IMR-90 (cell line): ENCODE measurements at regions not wholly inside any gene's neighbourhood (a gene's known extent, or its start where the extent isn't known, plus 50 kb on each side); places are given as distances from the start of the nearest gene placed in this dataset.
A peak's percentile ranks its signal among the peaks of the same experiment; 100 is the strongest.

Source experiments
- ATAC-seq: fragments of 200-7000 bp; cut with Tn5 transposase; 2 replicates; pipeline ENCODE4 v1.9.1; 2020; ENCODE audit warnings: low read depth, mild to moderate bottlenecking, moderate library complexity
- BruUV-seq: library from RNA; stranded (reverse); fragments of 400-500 nt; replicated peaks from 2 replicates; lab custom pipeline; 2021; lab: Mats Ljungman, UMichigan
- CTCF ChIA-PET: fragments of 300-600 bp; formaldehyde crosslinking; extraction: SDS; loops from one replicate; lab custom pipeline; 2021; ENCODE audit warnings: antibody characterized with exemption; lab: Yijun Ruan, JAX
- POLR2A ChIA-PET: fragments of 300-600 bp; sonication (Branson Sonifier 250); formaldehyde crosslinking; loops from one replicate; lab custom pipeline; 2022; ENCODE audit warnings: antibody characterized with exemption; ENCODE audit not compliant: unreplicated experiment; lab: Charles Lee
- DNase-seq: peaks from one replicate; pipeline ENCODE4 v3.0.0; 2013
- H2AFZ ChIP-seq: replicated peaks from 2 replicates; pipeline ENCODE3; 2013; ENCODE audit warnings: low read length, mild to moderate bottlenecking; ENCODE audit not compliant: poor library complexity
- H2AK5ac ChIP-seq: 2 replicates; pipeline ENCODE4 v1.6.1; 2013; ENCODE audit warnings: low read depth, low read length, inconsistent platforms
- H2AK9ac ChIP-seq: replicated peaks from 2 replicates; pipeline ENCODE3; 2013; ENCODE audit warnings: mild to moderate bottlenecking, low read depth, low read length, moderate library complexity; ENCODE audit not compliant: poor library complexity
- H2BK120ac ChIP-seq: 2 replicates; pipeline ENCODE4 v1.6.1; 2013; ENCODE audit warnings: low read depth, low read length, inconsistent platforms
- H2BK15ac ChIP-seq: 3 replicates; pipeline ENCODE4 v1.6.1; 2013; ENCODE audit warnings: low read depth, low read length, inconsistent platforms
- H2BK20ac ChIP-seq: 2 replicates; pipeline ENCODE4 v1.6.1; 2013; ENCODE audit warnings: low read depth, mild to moderate bottlenecking, inconsistent platforms, low read length, moderate library complexity
- H2BK5ac ChIP-seq: 2 replicates; pipeline ENCODE4 v1.6.1; 2013; ENCODE audit warnings: mild to moderate bottlenecking, low read depth, low read length, inconsistent platforms; ENCODE audit not compliant: poor library complexity, severe bottlenecking
- H3K14ac ChIP-seq: replicated peaks from 2 replicates; pipeline ENCODE4 v1.6.1; 2013; ENCODE audit warnings: low read depth, low read length, inconsistent platforms
- H3K18ac ChIP-seq: 2 replicates; pipeline ENCODE4 v1.6.1; 2013; ENCODE audit warnings: low read depth, low read length, control low read depth
- H3K23ac ChIP-seq: 2 replicates; pipeline ENCODE4 v1.6.1; 2013; ENCODE audit warnings: low read depth, low read length, inconsistent platforms
- H3K27ac ChIP-seq: 2 replicates; pipeline ENCODE4 v1.5.1; 2013; ENCODE audit warnings: mild to moderate bottlenecking, control low read depth, low read length; ENCODE audit not compliant: insufficient read depth
- H3K27me3 ChIP-seq: 2 replicates; pipeline ENCODE4 v1.6.1; 2013; ENCODE audit warnings: low read length; ENCODE audit not compliant: control insufficient read depth, insufficient read depth
- H3K36me3 ChIP-seq: 2 replicates; pipeline ENCODE4 v1.6.1; 2013; ENCODE audit warnings: low read length, mixed read lengths; ENCODE audit not compliant: control insufficient read depth, insufficient read depth
- H3K4ac ChIP-seq: 2 replicates; pipeline ENCODE4 v1.6.1; 2013; ENCODE audit warnings: low read depth, low read length, inconsistent platforms
- H3K4me1 ChIP-seq: 2 replicates; pipeline ENCODE4 v1.6.1; 2013; ENCODE audit warnings: low read length, mixed read lengths; ENCODE audit not compliant: control insufficient read depth, insufficient read depth
- H3K4me2 ChIP-seq: 2 replicates; pipeline ENCODE4 v1.6.1; 2013; ENCODE audit warnings: low read depth, mild to moderate bottlenecking, control low read depth, low read length, moderate library complexity
- H3K4me3 ChIP-seq: 2 replicates; pipeline ENCODE4 v1.5.1; 2013; ENCODE audit warnings: low read depth, mild to moderate bottlenecking, control low read depth, low read length, moderate library complexity; ENCODE audit not compliant: insufficient read depth
- H3K56ac ChIP-seq: 2 replicates; pipeline ENCODE4 v1.6.1; 2013; ENCODE audit warnings: low read length, inconsistent platforms; ENCODE audit not compliant: insufficient read depth; ENCODE audit errors: extremely low read depth
- H3K79me1 ChIP-seq, 2 experiments: 2 replicates each; pipeline ENCODE4 v1.6.1; 2013; ENCODE audit warnings: low read length in 2 of 2, inconsistent platforms in 1 of 2, low read depth in 1 of 2
- H3K9ac ChIP-seq: 2 replicates; pipeline ENCODE4 v1.6.1; 2013; ENCODE audit warnings: low read depth, low read length, control low read depth
- H3K9me1 ChIP-seq: 2 replicates; pipeline ENCODE4 v1.6.1; 2013; ENCODE audit warnings: low read length, inconsistent platforms; ENCODE audit not compliant: insufficient read depth
- H3K9me3 ChIP-seq: 2 replicates; pipeline ENCODE4 v1.6.1; 2013; ENCODE audit warnings: low read length; ENCODE audit not compliant: control insufficient read depth, insufficient read depth
- H4K20me1 ChIP-seq: 2 replicates; pipeline ENCODE4 v1.6.1; 2013; ENCODE audit warnings: low read length, inconsistent platforms; ENCODE audit not compliant: insufficient read depth
- H4K5ac ChIP-seq: 2 replicates; pipeline ENCODE4 v1.6.1; 2013; ENCODE audit warnings: mild to moderate bottlenecking, low read depth, low read length, control low read depth
- H4K8ac ChIP-seq, 2 experiments: 2 replicates each; pipeline ENCODE4 v1.6.1; 2013; ENCODE audit warnings: low read depth in 2 of 2, low read length in 2 of 2, control low read depth in 1 of 2, inconsistent platforms in 1 of 2
- H4K91ac ChIP-seq: 2 replicates; pipeline ENCODE4 v1.6.1; 2013; ENCODE audit warnings: low read depth, low read length, inconsistent platforms; ENCODE audit not compliant: insufficient read depth
- BHLHE40 ChIP-seq: fragments of 150-350 bp; IDR thresholded peaks from 2 replicates; pipeline ENCODE4 v1.6.1; 2016; ENCODE audit warnings: mild to moderate bottlenecking, low read depth, low read length
- CEBPB ChIP-seq: IDR thresholded peaks from 2 replicates; pipeline ENCODE4 v1.6.1; 2012; ENCODE audit warnings: low read depth, low read length, improper control_type of control experiment
- CHD1 ChIP-seq: IDR thresholded peaks from 2 replicates; pipeline ENCODE4 v1.6.1; 2012; ENCODE audit warnings: low read depth, low read length, improper control_type of control experiment
- FOS ChIP-seq: fragments of 150-350 bp; IDR thresholded peaks from 2 replicates; pipeline ENCODE4 v1.6.1; 2016; ENCODE audit warnings: low read depth, low read length
- MAFK ChIP-seq: IDR thresholded peaks from 2 replicates; pipeline ENCODE4 v1.6.1; 2012; ENCODE audit warnings: low read depth, low read length, improper control_type of control experiment
- MAZ ChIP-seq: IDR thresholded peaks from 2 replicates; pipeline ENCODE4 v1.6.1; 2012; ENCODE audit warnings: low read depth, mild to moderate bottlenecking, low read length, improper control_type of control experiment, moderate library complexity, borderline replicate concordance
- MXI1 ChIP-seq: IDR thresholded peaks from 2 replicates; pipeline ENCODE4 v1.6.1; 2012; ENCODE audit warnings: low read depth, mild to moderate bottlenecking, low read length, moderate library complexity, borderline replicate concordance
- NFE2L2 ChIP-seq: fragments of 150-350 bp; IDR thresholded peaks from 2 replicates; pipeline ENCODE4 v1.6.1; 2016; ENCODE audit warnings: low read depth, mild to moderate bottlenecking, low read length
- POLR2A ChIP-seq: IDR thresholded peaks from 2 replicates; pipeline ENCODE4 v1.6.1; 2012; ENCODE audit warnings: mild to moderate bottlenecking, low read depth, low read length
- RAD21 ChIP-seq: IDR thresholded peaks from 2 replicates; pipeline ENCODE4 v1.6.1; 2012; ENCODE audit warnings: low read length, improper control_type of control experiment
- RCOR1 ChIP-seq: IDR thresholded peaks from 2 replicates; pipeline ENCODE4 v1.6.1; 2012; ENCODE audit warnings: mild to moderate bottlenecking, low read length, improper control_type of control experiment; ENCODE audit not compliant: insufficient replicate concordance
- RFX5 ChIP-seq: IDR thresholded peaks from 2 replicates; pipeline ENCODE4 v1.8.0; 2012; ENCODE audit warnings: low read depth, mild to moderate bottlenecking, low read length, moderate library complexity
- SMC3 ChIP-seq: fragments of 150-350 bp; IDR thresholded peaks from 2 replicates; pipeline ENCODE4 v1.6.1; 2016; ENCODE audit warnings: low read depth, mild to moderate bottlenecking, antibody characterized with exemption, low read length, moderate library complexity
- WGBS, 2 experiments: methylation state at CpG; one replicate each; pipeline versions ENCODE4 v1.1.5 to v1.1.7; 2013; ENCODE audit warnings: missing lambda C conversion rate in 2 of 2; ENCODE audit not compliant: insufficient read length in 1 of 2; ENCODE audit errors: extremely low coverage in 2 of 2; 5-methylcytosine and 5-hydroxymethylcytosine counted together
- dilution Hi-C: fragments of 300-500 bp; cut with HindIII; formaldehyde crosslinking; loops from one replicate; pipeline ENCODE4 v1.14.3; 2018; ENCODE audit warnings: low sequenced_read_pairs; ENCODE audit not compliant: unreplicated experiment
- in situ Hi-C: fragments of 300-500 bp; cut with MboI; formaldehyde crosslinking; loops from 3 replicates; pipeline ENCODE4 v1.14.3; 2019; ENCODE audit warnings: low sequenced_read_pairs, inconsistent platforms, mixed read lengths
- intact Hi-C: fragments of 100-400 bp; cut with micrococcal nuclease; formaldehyde crosslinking; loops from 2 replicates; pipeline ENCODE4 v1.10.0; 2022
- TF ChIP-seq, protein P1 (sequence below): conservative IDR thresholded peaks from 2 replicates; pipeline ENCODE4 v1.5.1; 2012; ENCODE audit warnings: mild to moderate bottlenecking, low read depth, low read length, improper control_type of control experiment
- TF ChIP-seq, protein P2 (sequence below): fragments of 150-350 bp; IDR thresholded peaks from 2 replicates; pipeline ENCODE4 v1.6.1; 2016; ENCODE audit warnings: low read depth, mild to moderate bottlenecking, low read length, moderate library complexity, borderline replicate concordance
- TF ChIP-seq, protein P3 (sequence below): fragments of 150-350 bp; IDR thresholded peaks from 2 replicates; pipeline ENCODE4 v1.6.1; 2017; ENCODE audit warnings: mild to moderate bottlenecking, antibody characterized with exemption, low read length, low read depth

GRCh38 chr10:125262920-125263319 lies 102.6 kb upstream of the CTBP2 start:
- Histone ChIP-seq H3K4ac (no peak overlapping the region), H2BK15ac (no peak overlapping the region), H2AK5ac (no peak overlapping the region), H2AK9ac (no peak overlapping the region), H4K5ac (no peak overlapping the region), H3K14ac (no peak overlapping the region), H3K79me1 (no peaks in the 10 kb centered on the region), H3K23ac (no peak overlapping the region), H3K4me3 (no peak overlapping the region), H3K27ac (no peak overlapping the region), H4K8ac (no peak overlapping the region), H3K9me3 (no peaks in the 10 kb centered on the region), H3K36me3 (no peaks in the 10 kb centered on the region), H2BK5ac (no peak overlapping the region), H2AFZ (no peak overlapping the region), H3K18ac (no peak overlapping the region), H3K4me1 (no peaks in the 10 kb centered on the region; the same call in 1 of the 2 replicates), H3K9me1 (no peaks in the 10 kb centered on the region), H4K20me1 (no peaks in the 10 kb centered on the region), H3K9ac (no peak overlapping the region), H2BK120ac (no peak overlapping the region), H3K4me2 (no peak overlapping the region), H4K91ac (0 out of 2 replicates have a peak overlapping the region, but pooled peaks have one; percentile 24), H2BK20ac (no peak overlapping the region), H3K27me3 (peaks cover 2% of the 10 kb centered on the region; the same call in 1 of the 2 replicates), H3K56ac (no peak overlapping the region)
- 57% methylated on average over 3 of the region's 6 CpGs; no CpG with 5 or more reads in 1 of the 2 experiments for WGBS, 2 experiments
- intact Hi-C loops, result no loop called here
- dilution Hi-C loops, result no loop called here
- POLR2A ChIA-PET, result no interaction called here
- TF ChIP-seq CHD1 (no peak), MAFK (no peak), MAZ (no peak), POLR2A (no peak), FOS (no peak), MXI1 (no peak), RAD21 (no peak), CEBPB (no peak), RFX5 (no peak), SMC3 (no peak), RCOR1 (no peak), BHLHE40 (no peak), NFE2L2 (no peak)
- TF ChIP-seq, protein P1, sequence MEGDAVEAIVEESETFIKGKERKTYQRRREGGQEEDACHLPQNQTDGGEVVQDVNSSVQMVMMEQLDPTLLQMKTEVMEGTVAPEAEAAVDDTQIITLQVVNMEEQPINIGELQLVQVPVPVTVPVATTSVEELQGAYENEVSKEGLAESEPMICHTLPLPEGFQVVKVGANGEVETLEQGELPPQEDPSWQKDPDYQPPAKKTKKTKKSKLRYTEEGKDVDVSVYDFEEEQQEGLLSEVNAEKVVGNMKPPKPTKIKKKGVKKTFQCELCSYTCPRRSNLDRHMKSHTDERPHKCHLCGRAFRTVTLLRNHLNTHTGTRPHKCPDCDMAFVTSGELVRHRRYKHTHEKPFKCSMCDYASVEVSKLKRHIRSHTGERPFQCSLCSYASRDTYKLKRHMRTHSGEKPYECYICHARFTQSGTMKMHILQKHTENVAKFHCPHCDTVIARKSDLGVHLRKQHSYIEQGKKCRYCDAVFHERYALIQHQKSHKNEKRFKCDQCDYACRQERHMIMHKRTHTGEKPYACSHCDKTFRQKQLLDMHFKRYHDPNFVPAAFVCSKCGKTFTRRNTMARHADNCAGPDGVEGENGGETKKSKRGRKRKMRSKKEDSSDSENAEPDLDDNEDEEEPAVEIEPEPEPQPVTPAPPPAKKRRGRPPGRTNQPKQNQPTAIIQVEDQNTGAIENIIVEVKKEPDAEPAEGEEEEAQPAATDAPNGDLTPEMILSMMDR, result no peak
- TF ChIP-seq, protein P2, sequence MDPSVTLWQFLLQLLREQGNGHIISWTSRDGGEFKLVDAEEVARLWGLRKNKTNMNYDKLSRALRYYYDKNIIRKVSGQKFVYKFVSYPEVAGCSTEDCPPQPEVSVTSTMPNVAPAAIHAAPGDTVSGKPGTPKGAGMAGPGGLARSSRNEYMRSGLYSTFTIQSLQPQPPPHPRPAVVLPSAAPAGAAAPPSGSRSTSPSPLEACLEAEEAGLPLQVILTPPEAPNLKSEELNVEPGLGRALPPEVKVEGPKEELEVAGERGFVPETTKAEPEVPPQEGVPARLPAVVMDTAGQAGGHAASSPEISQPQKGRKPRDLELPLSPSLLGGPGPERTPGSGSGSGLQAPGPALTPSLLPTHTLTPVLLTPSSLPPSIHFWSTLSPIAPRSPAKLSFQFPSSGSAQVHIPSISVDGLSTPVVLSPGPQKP, result no peak
- TF ChIP-seq, protein P3, sequence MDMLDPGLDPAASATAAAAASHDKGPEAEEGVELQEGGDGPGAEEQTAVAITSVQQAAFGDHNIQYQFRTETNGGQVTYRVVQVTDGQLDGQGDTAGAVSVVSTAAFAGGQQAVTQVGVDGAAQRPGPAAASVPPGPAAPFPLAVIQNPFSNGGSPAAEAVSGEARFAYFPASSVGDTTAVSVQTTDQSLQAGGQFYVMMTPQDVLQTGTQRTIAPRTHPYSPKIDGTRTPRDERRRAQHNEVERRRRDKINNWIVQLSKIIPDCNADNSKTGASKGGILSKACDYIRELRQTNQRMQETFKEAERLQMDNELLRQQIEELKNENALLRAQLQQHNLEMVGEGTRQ, result no peak
- in situ Hi-C loops, result no loop called here
- DNase-seq (no peak), ATAC-seq (no peak)
- BruUV-seq, result no TSS peak
- CTCF ChIA-PET, result no interaction called here
